Fibroblast of lung (primary cell): ENCODE measurements at regions not wholly inside any gene's neighbourhood (a gene's known extent, or its start where the extent isn't known, plus 50 kb on each side); places are given as distances from the start of the nearest gene placed in this dataset.

Experiments used
- DNase-seq, 2 donors: peaks; one replicate each; pipeline versions ENCODE4 v3.0.0 to v3.0.0-alpha.2; 2010; ENCODE audit warnings: low read depth in 2 of 2
- H2AFZ ChIP-seq: 2 replicates; pipeline ENCODE4 v1.5.1; 2012; ENCODE audit warnings: low read length, control low read depth, inconsistent platforms
- H3K27ac ChIP-seq: 2 replicates; pipeline ENCODE4 v1.5.1; 2011; ENCODE audit warnings: low read length, control low read depth; ENCODE audit not compliant: insufficient read depth
- H3K27me3 ChIP-seq: 2 replicates; pipeline ENCODE4 v1.5.1; 2011; ENCODE audit warnings: mild to moderate bottlenecking, low read length; ENCODE audit not compliant: control insufficient read depth, insufficient read depth
- H3K36me3 ChIP-seq: 2 replicates; pipeline ENCODE4 v1.5.1; 2011; ENCODE audit warnings: low read length; ENCODE audit not compliant: control insufficient read depth, insufficient read depth
- H3K4me1 ChIP-seq: 2 replicates; pipeline ENCODE4 v1.5.1; 2011; ENCODE audit warnings: low read length; ENCODE audit not compliant: control insufficient read depth, insufficient read depth; ENCODE audit errors: extremely low read depth
- H3K4me2 ChIP-seq: 2 replicates; pipeline ENCODE4 v1.5.1; 2011; ENCODE audit warnings: low read length, control low read depth; ENCODE audit not compliant: insufficient read depth; ENCODE audit errors: extremely low read depth
- H3K4me3 ChIP-seq, 4 experiments: fragments of 200-600 bp in 1 of 4; sonication (generic) in 1 of 4; replicated peaks in 1 of 4; 2 replicates each; pipeline ENCODE4 v1.5.1; 2011 to 2016; ENCODE audit warnings: low read length in 4 of 4, low read depth in 3 of 4, mild to moderate bottlenecking in 3 of 4, control low read depth in 2 of 4, inconsistent platforms in 1 of 4, mixed read lengths in 1 of 4; ENCODE audit not compliant: insufficient read depth in 1 of 4; ENCODE audit errors: control extremely low read depth in 1 of 4
- H3K79me2 ChIP-seq: 2 replicates; pipeline ENCODE4 v1.5.1; 2012; ENCODE audit warnings: mild to moderate bottlenecking, low read length, inconsistent platforms; ENCODE audit not compliant: control insufficient read depth, insufficient read depth
- H3K9ac ChIP-seq: 2 replicates; pipeline ENCODE4 v1.5.1; 2011; ENCODE audit warnings: mild to moderate bottlenecking, low read length, control low read depth; ENCODE audit not compliant: insufficient read depth
- H3K9me3 ChIP-seq: 2 replicates; pipeline ENCODE4 v1.5.1; 2012; ENCODE audit warnings: low read depth, low read length; ENCODE audit not compliant: control insufficient read depth, insufficient read depth
- H4K20me1 ChIP-seq: 2 replicates; pipeline ENCODE4 v1.5.1; 2011; ENCODE audit warnings: low read length; ENCODE audit not compliant: control insufficient read depth, insufficient read depth; ENCODE audit errors: extremely low read depth
- EZH2 ChIP-seq: IDR thresholded peaks from 2 replicates; pipeline ENCODE4 v1.5.1; 2012; ENCODE audit warnings: low read length, control low read depth, mild to moderate bottlenecking; ENCODE audit errors: missing control alignments
- TF ChIP-seq, protein P1 (sequence below), 2 donors: IDR thresholded peaks in 1 of 2; conservative IDR thresholded peaks in 1 of 2; 1 replicate in 1 of 2; 2 replicates in 1 of 2; pipeline ENCODE4 v1.5.1; 2011 to 2012; ENCODE audit warnings: low read length in 2 of 2, control low read depth in 1 of 2, inconsistent platforms in 1 of 2, low read depth in 1 of 2, mild to moderate bottlenecking in 1 of 2

DNA sequence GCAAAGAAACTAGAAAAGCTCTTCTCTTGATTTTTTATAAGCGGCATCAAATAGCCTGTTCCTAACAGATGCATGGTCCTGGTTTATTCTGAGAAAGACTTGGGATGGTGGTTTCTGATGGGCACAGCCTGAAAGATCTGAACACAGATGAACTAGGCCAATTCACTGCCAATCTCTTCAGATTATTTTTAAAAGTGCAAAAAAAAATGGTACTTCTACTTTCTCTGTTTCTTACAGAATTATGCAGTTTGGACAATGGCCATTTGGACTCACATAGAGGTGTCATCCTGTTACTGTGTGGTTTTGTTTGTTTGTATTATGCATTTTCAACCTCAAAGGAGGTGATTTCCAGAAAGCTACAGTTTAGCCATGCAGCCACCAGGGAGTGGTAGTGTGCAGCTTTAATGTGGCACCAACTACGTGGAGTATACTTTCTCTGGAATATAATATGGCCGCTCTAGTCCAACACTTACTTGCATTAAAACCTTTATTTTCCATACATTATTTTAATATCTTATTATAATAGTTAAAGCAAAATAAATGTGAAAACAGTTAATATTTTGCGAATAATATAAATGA, 469.8 kb upstream of the KIRREL3 start:
- Histone ChIP-seq H3K4me2 (no peak overlapping the region), H2AFZ (no peak overlapping the region), H3K27ac (no peak overlapping the region), H3K9me3 (no peaks in the 10 kb centered on the region), H3K27me3 (no peaks in the 10 kb centered on the region), H3K36me3 (no peaks in the 10 kb centered on the region), H3K9ac (no peak overlapping the region), H3K4me3 (no peak overlapping the region), H3K79me2 (no peaks in the 10 kb centered on the region), H3K4me1 (no peaks in the 10 kb centered on the region), H4K20me1 (no peaks in the 10 kb centered on the region)
- TF ChIP-seq EZH2: no peak
- TF ChIP-seq, protein P1, sequence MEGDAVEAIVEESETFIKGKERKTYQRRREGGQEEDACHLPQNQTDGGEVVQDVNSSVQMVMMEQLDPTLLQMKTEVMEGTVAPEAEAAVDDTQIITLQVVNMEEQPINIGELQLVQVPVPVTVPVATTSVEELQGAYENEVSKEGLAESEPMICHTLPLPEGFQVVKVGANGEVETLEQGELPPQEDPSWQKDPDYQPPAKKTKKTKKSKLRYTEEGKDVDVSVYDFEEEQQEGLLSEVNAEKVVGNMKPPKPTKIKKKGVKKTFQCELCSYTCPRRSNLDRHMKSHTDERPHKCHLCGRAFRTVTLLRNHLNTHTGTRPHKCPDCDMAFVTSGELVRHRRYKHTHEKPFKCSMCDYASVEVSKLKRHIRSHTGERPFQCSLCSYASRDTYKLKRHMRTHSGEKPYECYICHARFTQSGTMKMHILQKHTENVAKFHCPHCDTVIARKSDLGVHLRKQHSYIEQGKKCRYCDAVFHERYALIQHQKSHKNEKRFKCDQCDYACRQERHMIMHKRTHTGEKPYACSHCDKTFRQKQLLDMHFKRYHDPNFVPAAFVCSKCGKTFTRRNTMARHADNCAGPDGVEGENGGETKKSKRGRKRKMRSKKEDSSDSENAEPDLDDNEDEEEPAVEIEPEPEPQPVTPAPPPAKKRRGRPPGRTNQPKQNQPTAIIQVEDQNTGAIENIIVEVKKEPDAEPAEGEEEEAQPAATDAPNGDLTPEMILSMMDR (conservative IDR thresholded peaks at IDR 0.05 in 1 of 2, IDR thresholded peaks at IDR 0.05 in 1 of 2; ENCODE audit: low read depth in 1 of 2, low read length in 2 of 2): peak in 1 of 2 donors; percentile 28
- no peak for DNase-seq

DNA sequence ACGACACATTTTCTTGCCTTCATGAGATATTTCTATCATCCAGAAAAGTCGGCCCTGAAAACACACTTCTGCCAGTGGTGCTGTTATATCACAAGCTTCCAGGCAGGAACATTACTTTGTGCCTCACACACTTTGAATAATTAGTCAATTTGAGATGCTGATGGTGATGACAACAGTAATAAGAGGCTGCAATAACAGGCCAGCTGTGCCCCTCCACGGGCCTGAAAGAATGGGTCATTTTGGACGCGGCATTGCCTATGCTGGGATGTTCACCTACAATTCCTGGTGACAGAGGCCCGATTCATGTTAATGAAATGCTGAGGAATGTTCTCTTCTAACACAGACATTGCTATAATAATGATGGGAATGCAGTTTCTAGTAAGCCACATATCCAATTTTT, 463.8 kb upstream of the KIRREL3 start:
- Histone ChIP-seq H3K27me3 (no peaks in the 10 kb centered on the region), H4K20me1 (no peaks in the 10 kb centered on the region), H3K4me2 (no peak overlapping the region), H3K4me1 (no peaks in the 10 kb centered on the region), H3K36me3 (no peaks in the 10 kb centered on the region), H3K9me3 (no peaks in the 10 kb centered on the region), H3K4me3 (no peak overlapping the region), H3K9ac (no peak overlapping the region), H3K27ac (no peak overlapping the region), H2AFZ (no peak overlapping the region), H3K79me2 (no peaks in the 10 kb centered on the region)
- TF ChIP-seq, protein P1 (conservative IDR thresholded peaks at IDR 0.05 in 1 of 2, IDR thresholded peaks at IDR 0.05 in 1 of 2; ENCODE audit: low read depth in 1 of 2, low read length in 2 of 2): no peak
- TF ChIP-seq EZH2: no peak
- DNase-seq: no peak

DNA sequence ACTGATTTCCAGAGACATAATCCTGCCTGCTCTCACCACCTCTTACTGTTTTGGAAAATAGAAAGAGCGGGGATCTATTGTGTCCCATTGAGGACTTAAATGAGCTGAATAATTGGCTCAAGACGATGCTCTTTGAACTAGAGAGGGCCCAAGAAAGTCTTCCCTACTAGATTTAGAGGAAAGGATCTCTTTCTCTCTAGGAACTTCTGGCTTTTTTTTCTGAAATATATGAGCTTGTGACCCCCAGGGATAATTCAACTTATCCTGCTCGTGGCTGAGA, 461.4 kb upstream of the KIRREL3 start:
- Histone ChIP-seq H3K79me2 (no peaks in the 10 kb centered on the region), H3K9me3 (no peaks in the 10 kb centered on the region), H3K4me1 (no peaks in the 10 kb centered on the region), H3K4me2 (no peak overlapping the region), H4K20me1 (no peaks in the 10 kb centered on the region), H3K4me3 (no peak overlapping the region), H2AFZ (no peak overlapping the region), H3K9ac (no peak overlapping the region), H3K27ac (no peak overlapping the region), H3K27me3 (no peaks in the 10 kb centered on the region), H3K36me3 (no peaks in the 10 kb centered on the region)
- TF ChIP-seq, protein P1 (conservative IDR thresholded peaks at IDR 0.05 in 1 of 2, IDR thresholded peaks at IDR 0.05 in 1 of 2; ENCODE audit: low read depth in 1 of 2, low read length in 2 of 2): no peak
- TF ChIP-seq EZH2: no peak
- no peak for DNase-seq
